ENCODE measurements at regions not wholly inside any gene's neighbourhood (a gene's known extent, or its start where the extent isn't known, plus 50 kb on each side); places are given as distances from the start of the nearest gene placed in this dataset.

DNA sequence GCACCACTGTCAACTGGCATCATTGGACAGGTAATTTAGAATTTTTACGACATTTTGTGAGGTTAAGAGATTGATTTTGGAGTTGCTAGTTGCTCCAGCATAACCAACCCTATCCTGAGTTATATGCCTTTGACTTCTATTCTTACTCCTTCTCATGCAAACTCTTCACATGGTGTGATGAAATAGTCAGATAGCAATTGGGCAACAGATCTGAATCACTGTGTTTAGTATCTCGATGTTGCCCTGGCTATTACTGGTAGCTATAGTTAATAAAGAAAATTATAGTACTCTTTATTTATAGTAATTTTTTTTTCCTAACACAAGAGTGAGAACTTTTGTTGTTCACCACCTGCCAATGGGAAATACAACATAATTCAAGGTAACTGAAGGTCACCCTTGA lies 494.8 kb upstream of the TOM1L1 start:
- no peak overlapping the region for H3K4me3 ChIP-seq
- no peaks in the 10 kb centered on the region for H3K9me3 ChIP-seq
- intact Hi-C loops (cut with DNase I): no loop called here
- DNase-seq: no peak
- ATAC-seq: no peak
- TF ChIP-seq, protein P1, sequence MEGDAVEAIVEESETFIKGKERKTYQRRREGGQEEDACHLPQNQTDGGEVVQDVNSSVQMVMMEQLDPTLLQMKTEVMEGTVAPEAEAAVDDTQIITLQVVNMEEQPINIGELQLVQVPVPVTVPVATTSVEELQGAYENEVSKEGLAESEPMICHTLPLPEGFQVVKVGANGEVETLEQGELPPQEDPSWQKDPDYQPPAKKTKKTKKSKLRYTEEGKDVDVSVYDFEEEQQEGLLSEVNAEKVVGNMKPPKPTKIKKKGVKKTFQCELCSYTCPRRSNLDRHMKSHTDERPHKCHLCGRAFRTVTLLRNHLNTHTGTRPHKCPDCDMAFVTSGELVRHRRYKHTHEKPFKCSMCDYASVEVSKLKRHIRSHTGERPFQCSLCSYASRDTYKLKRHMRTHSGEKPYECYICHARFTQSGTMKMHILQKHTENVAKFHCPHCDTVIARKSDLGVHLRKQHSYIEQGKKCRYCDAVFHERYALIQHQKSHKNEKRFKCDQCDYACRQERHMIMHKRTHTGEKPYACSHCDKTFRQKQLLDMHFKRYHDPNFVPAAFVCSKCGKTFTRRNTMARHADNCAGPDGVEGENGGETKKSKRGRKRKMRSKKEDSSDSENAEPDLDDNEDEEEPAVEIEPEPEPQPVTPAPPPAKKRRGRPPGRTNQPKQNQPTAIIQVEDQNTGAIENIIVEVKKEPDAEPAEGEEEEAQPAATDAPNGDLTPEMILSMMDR (IDR thresholded peaks at IDR 0.05): no peak
- no peaks in the 10 kb centered on the region for H3K36me3 ChIP-seq (ENCODE audit: insufficient read depth in 1 of 2, low read depth in 1 of 2)
- WGBS, 3 donors: 83 to 89% (median 85%) methylated on average over 2 of the region's 2 CpGs
- H3K27ac ChIP-seq: no peak overlapping the region
- H3K27me3 ChIP-seq (ENCODE audit: insufficient read depth in 3 of 3, low read length in 2 of 3): no peaks in the 10 kb centered on the region
- no peaks in the 10 kb centered on the region for H3K4me1 ChIP-seq

DNA sequence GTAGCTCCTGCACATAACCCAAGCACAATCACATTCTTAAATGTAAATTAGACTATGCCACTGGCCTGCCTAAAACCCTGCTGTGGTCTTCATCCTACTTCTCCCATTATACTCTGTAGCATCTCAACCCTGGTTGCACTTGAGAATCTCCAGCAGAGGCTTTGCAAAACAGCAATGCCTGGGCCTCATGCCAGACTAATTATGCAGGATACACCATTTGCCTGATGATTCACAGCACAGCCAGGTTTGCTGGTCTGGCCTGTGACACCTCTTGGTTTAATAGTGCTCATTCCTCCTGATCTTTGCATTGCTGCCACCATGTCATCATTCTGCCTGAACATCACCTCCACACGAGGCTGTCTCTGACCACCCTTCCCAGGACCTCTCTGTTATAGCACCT lies 491.9 kb upstream of the TOM1L1 start:
- 37 to 50% (median 41%) methylated on average over 1 of the region's 1 CpG for WGBS, 3 donors
- Histone ChIP-seq H3K27me3 (ENCODE audit: insufficient read depth in 3 of 3, low read length in 2 of 3) (no peaks in the 10 kb centered on the region), H3K36me3 (ENCODE audit: insufficient read depth in 1 of 2, low read depth in 1 of 2) (no peaks in the 10 kb centered on the region), H3K4me1 (no peaks in the 10 kb centered on the region), H3K9me3 (no peaks in the 10 kb centered on the region), H3K27ac (no peak overlapping the region), H3K4me3 (no peak overlapping the region)
- DNase-seq (no peak), ATAC-seq (no peak)
- intact Hi-C loops (cut with DNase I): no loop called here
- TF ChIP-seq, protein P1 (IDR thresholded peaks at IDR 0.05): no peak

DNA sequence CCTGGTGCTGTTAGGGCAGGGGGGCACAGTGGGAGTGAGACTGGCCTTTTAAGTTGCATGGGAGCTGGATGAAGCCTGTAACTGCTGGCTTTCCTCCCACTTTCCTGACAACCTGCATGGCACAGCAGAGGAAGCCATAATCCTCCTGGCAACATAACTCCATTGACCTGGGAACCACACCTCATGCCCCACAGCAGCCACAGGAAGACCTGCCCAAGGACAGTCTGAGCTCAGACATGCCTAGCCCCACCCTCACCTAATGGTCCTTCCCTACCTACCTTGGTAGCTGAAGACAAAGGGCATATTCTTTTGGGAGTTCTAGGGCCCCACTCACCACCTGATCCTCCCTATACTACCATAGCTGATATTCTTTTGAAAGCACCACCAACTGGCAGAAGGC lies 482.2 kb upstream of the TOM1L1 start:
- H3K27ac ChIP-seq: no peak overlapping the region
- TF ChIP-seq, protein P1 (IDR thresholded peaks at IDR 0.05): no peak
- intact Hi-C loops (cut with DNase I): no loop called here
- ATAC-seq: no peak
- no peaks in the 10 kb centered on the region for H3K36me3 ChIP-seq (ENCODE audit: insufficient read depth in 1 of 2, low read depth in 1 of 2)
- no peaks in the 10 kb centered on the region for H3K9me3 ChIP-seq
- no peak overlapping the region for H3K4me3 ChIP-seq
- no peak for DNase-seq
- H3K27me3 ChIP-seq (ENCODE audit: insufficient read depth in 3 of 3, low read length in 2 of 3): no peaks in the 10 kb centered on the region
- no peaks in the 10 kb centered on the region for H3K4me1 ChIP-seq

DNA sequence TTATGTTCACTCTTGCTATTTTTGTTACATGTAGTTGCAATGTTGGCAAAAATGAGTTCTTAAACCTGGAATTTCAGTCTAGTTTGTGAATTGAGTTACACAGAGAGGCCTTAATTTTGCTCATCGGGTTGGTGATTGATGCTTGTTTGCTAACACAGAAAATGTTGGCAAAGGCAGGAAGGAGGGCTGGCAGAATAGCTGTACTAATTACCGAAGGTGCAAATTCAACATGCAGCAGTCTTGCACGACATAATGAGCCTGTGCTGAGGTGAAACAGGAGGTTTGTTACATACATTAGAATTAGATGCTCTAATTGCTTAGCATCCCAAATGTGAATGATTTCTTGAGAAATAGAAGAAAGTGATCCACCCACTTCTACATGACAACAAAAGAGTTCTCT lies 475.0 kb upstream of the TOM1L1 start:
- H3K4me3 ChIP-seq: no peak overlapping the region
- TF ChIP-seq, protein P1 (IDR thresholded peaks at IDR 0.05): no peak
- H3K27me3 ChIP-seq (ENCODE audit: insufficient read depth in 3 of 3, low read length in 2 of 3): no peaks in the 10 kb centered on the region
- H3K4me1 ChIP-seq: no peaks in the 10 kb centered on the region
- H3K27ac ChIP-seq: no peak overlapping the region
- no peaks in the 10 kb centered on the region for H3K36me3 ChIP-seq (ENCODE audit: insufficient read depth in 1 of 2, low read depth in 1 of 2)
- no peak for ATAC-seq
- no peak for DNase-seq
- WGBS, 3 donors: 37 to 46% (median 45%) methylated on average over 3 of the region's 3 CpGs
- intact Hi-C loops (cut with DNase I): no loop called here
- H3K9me3 ChIP-seq: no peaks in the 10 kb centered on the region

DNA sequence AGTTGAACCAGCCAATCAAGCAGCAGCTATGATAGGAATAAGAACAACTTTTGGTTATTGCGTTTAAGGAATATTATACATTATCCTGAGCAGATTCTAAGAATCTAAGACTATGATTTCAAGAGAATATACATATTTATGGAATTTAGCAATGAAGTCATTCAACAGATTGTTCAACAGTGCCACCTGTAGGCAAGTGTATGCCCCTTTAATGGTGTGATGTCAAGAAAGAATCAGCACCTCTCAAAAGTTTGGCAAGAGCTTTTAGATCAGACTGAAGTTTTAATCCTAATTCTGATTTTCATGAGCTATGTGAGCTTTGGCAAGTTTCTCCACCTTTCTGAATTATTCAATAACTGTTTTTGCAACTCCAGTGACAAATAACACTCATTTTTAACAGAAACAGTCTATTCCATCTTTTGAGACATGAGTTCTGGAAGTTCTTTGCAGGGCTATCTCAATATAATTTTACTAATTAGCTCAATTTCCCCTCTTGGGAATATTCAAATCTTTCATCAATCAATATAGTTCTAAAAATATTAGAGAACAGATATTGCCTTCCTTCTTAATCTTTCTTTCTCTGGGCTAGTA lies 474.3 kb upstream of the TOM1L1 start:
- Histone ChIP-seq H3K4me1 (no peaks in the 10 kb centered on the region), H3K9me3 (no peaks in the 10 kb centered on the region), H3K27ac (no peak overlapping the region), H3K27me3 (ENCODE audit: insufficient read depth in 3 of 3, low read length in 2 of 3) (no peaks in the 10 kb centered on the region), H3K4me3 (no peak overlapping the region), H3K36me3 (ENCODE audit: insufficient read depth in 1 of 2, low read depth in 1 of 2) (no peaks in the 10 kb centered on the region)
- WGBS, 3 donors: 42 to 53% (median 46%) methylated on average over 1 of the region's 1 CpG
- intact Hi-C loops (cut with DNase I): no loop called here
- ATAC-seq: no peak
- TF ChIP-seq, protein P1 (IDR thresholded peaks at IDR 0.05): no peak
- DNase-seq: no peak

Measured in psoas muscle (tissue), 7 donors.